HG02885 (cell line): ENCODE measurements at regions not wholly inside any gene's neighbourhood (a gene's known extent, or its start where the extent isn't known, plus 50 kb on each side); places are given as distances from the start of the nearest gene placed in this dataset.
"Not testable (repeated sequence)": the region's sequence is repeated elsewhere in the genome, so short reads cannot be mapped to it uniquely, and the experiment has no call there.

Experiments
- ATAC-seq: cut with Tn5 transposase; IDR thresholded peaks from one replicate; pipeline ENCODE4 v1.9.1; 2021; ENCODE audit warnings: mild to moderate bottlenecking; ENCODE audit not compliant: unreplicated experiment, poor library complexity

GRCh38 chr7:81031243-81031642, 112.4 kb upstream of the SEMA3C start:
- no peak for ATAC-seq

GRCh38 chr7:81030472-81030871, 111.6 kb upstream of the SEMA3C start:
- ATAC-seq: no peak

- no peak for ATAC-seq
Observed at GRCh38 chr7:81029511-81029910, 110.7 kb upstream of the SEMA3C start.

GRCh38 chr7:81025360-81025759, 106.5 kb upstream of the SEMA3C start:
- ATAC-seq: no peak

GRCh38 chr7:81014908-81015307, 96.1 kb upstream of the SEMA3C start:
- no peak for ATAC-seq

GRCh38 chr7:81014266-81014665, 95.4 kb upstream of the SEMA3C start:
- no peak for ATAC-seq

- ATAC-seq: no peak
Observed at GRCh38 chr7:81013083-81013817, 94.4 kb upstream of the SEMA3C start.

GRCh38 chr7:81008901-81009300, 90.0 kb upstream of the SEMA3C start:
- no peak for ATAC-seq

GRCh38 chr7:81007051-81007450, 88.2 kb upstream of the SEMA3C start:
- ATAC-seq: no peak

- ATAC-seq: no peak
Observed at GRCh38 chr7:81005254-81005653, 86.4 kb upstream of the SEMA3C start.

- ATAC-seq: no peak
Observed at GRCh38 chr7:81004098-81004497, 85.2 kb upstream of the SEMA3C start.

- no peak for ATAC-seq
Observed at GRCh38 chr7:81003326-81003725, 84.5 kb upstream of the SEMA3C start.

- ATAC-seq: no peak
Observed at GRCh38 chr7:81002421-81002820, 83.6 kb upstream of the SEMA3C start.

- no peak for ATAC-seq
Observed at GRCh38 chr7:80999771-81000170, 80.9 kb upstream of the SEMA3C start.

- ATAC-seq: no peak
Observed at GRCh38 chr7:80999100-80999499, 80.2 kb upstream of the SEMA3C start.

- ATAC-seq: no peak
Observed at GRCh38 chr7:80997841-80998240, 79.0 kb upstream of the SEMA3C start.

GRCh38 chr7:80996236-80996635, 77.4 kb upstream of the SEMA3C start:
- not testable (repeated sequence) for ATAC-seq

- ATAC-seq: no peak
Observed at GRCh38 chr7:80991654-80992053, 72.8 kb upstream of the SEMA3C start.

- ATAC-seq: no peak
Observed at GRCh38 chr7:80984619-80985018, 65.8 kb upstream of the SEMA3C start.

- no peak for ATAC-seq
Observed at GRCh38 chr7:80981405-80981804, 62.6 kb upstream of the SEMA3C start.

- ATAC-seq: no peak
Observed at GRCh38 chr7:80977751-80978150, 58.9 kb upstream of the SEMA3C start.
